ENCODE measurements at regions not wholly inside any gene's neighbourhood (a gene's known extent, or its start where the extent isn't known, plus 50 kb on each side); places are given as distances from the start of the nearest gene placed in this dataset.

GRCh38 chr5:147966326-147966725 is 60.0 kb upstream of the C5orf46 start:
- no peak overlapping the region for H3K27ac ChIP-seq (ENCODE audit: insufficient read depth, low read depth, low read length)
- POLR2A ChIA-PET, result no interaction called here
- no peaks in the 10 kb centered on the region for H3K79me2 ChIP-seq (ENCODE audit: control insufficient read depth, insufficient read depth, low read length)
- no peak overlapping the region for H3K9ac ChIP-seq (replicated peaks; ENCODE audit: extremely low read depth, insufficient read depth, low read length)
- CTCF ChIA-PET, result interaction anchor here (0.9 to 1.9 kb wide), 2 partner anchors 10 to 108 kb away, joined by 3 to 6 read pairs; no protein-coding TSS in a partner anchor
- peaks cover 17% of the 10 kb centered on the region for H3K4me1 ChIP-seq (ENCODE audit: control insufficient read depth, extremely low read depth, insufficient read depth, low read length)
- no peak overlapping the region for H2AFZ ChIP-seq (ENCODE audit: low read depth, low read length)
- H3K4me2 ChIP-seq (ENCODE audit: insufficient read depth, low read length), result no peak overlapping the region
- intact Hi-C loops (cut with micrococcal nuclease), result no loop called here
- TF ChIP-seq MYC (IDR thresholded peaks at IDR 0.05; ENCODE audit: low read depth, low read length), result no peak
- no peak for TF ChIP-seq POLR2AphosphoS5 (IDR thresholded peaks at IDR 0.05; ENCODE audit: insufficient read depth, low read depth, low read length)
- TF ChIP-seq FOS (IDR thresholded peaks at IDR 0.05; ENCODE audit: borderline replicate concordance, insufficient read depth, low read length), result no peak
- TF ChIP-seq POLR2A (IDR thresholded peaks at IDR 0.05; ENCODE audit: low read depth, low read length), result no peak
- TF ChIP-seq CTCF (IDR thresholded peaks at IDR 0.05; ENCODE audit: extremely low read depth in 1 of 2, insufficient read depth in 1 of 2, low read depth in 1 of 2, low read length in 2 of 2), result no peak
- TF ChIP-seq EZH2 (IDR thresholded peaks at IDR 0.05; ENCODE audit: borderline replicate concordance, low read depth, low read length, severe bottlenecking), result no peak
- no peak for TF ChIP-seq JUN (IDR thresholded peaks at IDR 0.05; ENCODE audit: borderline replicate concordance, insufficient read depth, insufficient read length, low read depth)
- no peak for TF ChIP-seq MAX (IDR thresholded peaks at IDR 0.05; ENCODE audit: insufficient read depth, insufficient read length)
- TF ChIP-seq GATA2 (IDR thresholded peaks at IDR 0.05; ENCODE audit: insufficient read depth, insufficient read length, low read depth, low read length), result no peak
- H3K9me3 ChIP-seq (replicated peaks; ENCODE audit: control insufficient read depth, insufficient read depth, low read length), result no peaks in the 10 kb centered on the region
- H3K36me3 ChIP-seq (ENCODE audit: control insufficient read depth in 2 of 2, extremely low read depth in 1 of 2, insufficient read depth in 2 of 2, low read length in 2 of 2), result no peaks in the 10 kb centered on the region
- DNase-seq (ENCODE audit: low read depth, low spot score), result no peak
- no peak overlapping the region for H3K4me3 ChIP-seq (replicated peaks in 1 of 3; ENCODE audit: insufficient read depth in 1 of 3, low read depth in 1 of 3, low read length in 3 of 3)
- no peak for FAIRE-seq
- BruUV-seq (replicated peaks), result no TSS peak
- no peaks in the 10 kb centered on the region for H3K9me1 ChIP-seq (replicated peaks; ENCODE audit: control insufficient read depth, extremely low read depth, insufficient read depth, low read length)
- no peaks in the 10 kb centered on the region for H4K20me1 ChIP-seq (replicated peaks; ENCODE audit: control insufficient read depth, extremely low read depth, insufficient read depth, low read length)
- dilution Hi-C loops (cut with MboI; ENCODE audit: extremely low pct_ligation_motif_present, low sequenced_read_pairs), result no loop called here
- no peaks in the 10 kb centered on the region for H3K27me3 ChIP-seq (ENCODE audit: control insufficient read depth in 2 of 2, insufficient read depth in 2 of 2, low read length in 2 of 2)

Data from endothelial cell of umbilical vein (primary cell).